ENCODE measurements at regions not wholly inside any gene's neighbourhood (a gene's known extent, or its start where the extent isn't known, plus 50 kb on each side); places are given as distances from the start of the nearest gene placed in this dataset.

GRCh38 chr14:96681829-96682228 lies 115.4 kb upstream of the VRK1 start:
- TF ChIP-seq POLR2AphosphoS5 (IDR thresholded peaks at IDR 0.05; ENCODE audit: low read depth) (no peak), EZH2phosphoT487 (IDR thresholded peaks at IDR 0.05; ENCODE audit: unreplicated experiment) (no peak), CTCF (conservative IDR thresholded peaks at IDR 0.05; ENCODE audit: low read depth in 2 of 2) (no peak), CREB1 (CRISPR knock-in tag; IDR thresholded peaks at IDR 0.05; ENCODE audit: low read depth) (no peak), REST (IDR thresholded peaks at IDR 0.05; ENCODE audit: unreplicated experiment) (no peak), EZH2 (IDR thresholded peaks at IDR 0.05; ENCODE audit: low read depth, unreplicated experiment) (no peak)

All from GM23338 (cell line).